ENCODE measurements at regions not wholly inside any gene's neighbourhood (a gene's known extent, or its start where the extent isn't known, plus 50 kb on each side); places are given as distances from the start of the nearest gene placed in this dataset.

DNA sequence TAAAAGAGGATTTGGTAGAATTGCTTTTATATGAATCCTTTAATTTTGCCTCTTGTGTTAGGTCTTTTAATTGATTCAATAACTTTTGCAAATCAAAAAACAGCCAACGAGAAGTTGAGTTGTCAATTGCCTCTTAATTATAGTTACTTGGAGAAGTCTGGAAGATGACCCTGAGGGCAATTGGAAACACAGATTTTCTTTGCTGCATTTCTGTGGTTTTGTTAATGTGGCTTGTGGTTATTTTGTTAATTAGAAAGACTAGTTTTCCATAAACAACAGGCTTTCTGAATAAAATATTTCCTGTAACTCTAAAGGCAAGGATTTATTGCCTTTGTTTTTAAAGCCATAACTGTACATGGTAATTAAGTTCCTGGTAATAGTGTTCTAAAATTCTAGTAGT is 513.0 kb downstream of the EPHA7 start:
- TF ChIP-seq, protein P1, sequence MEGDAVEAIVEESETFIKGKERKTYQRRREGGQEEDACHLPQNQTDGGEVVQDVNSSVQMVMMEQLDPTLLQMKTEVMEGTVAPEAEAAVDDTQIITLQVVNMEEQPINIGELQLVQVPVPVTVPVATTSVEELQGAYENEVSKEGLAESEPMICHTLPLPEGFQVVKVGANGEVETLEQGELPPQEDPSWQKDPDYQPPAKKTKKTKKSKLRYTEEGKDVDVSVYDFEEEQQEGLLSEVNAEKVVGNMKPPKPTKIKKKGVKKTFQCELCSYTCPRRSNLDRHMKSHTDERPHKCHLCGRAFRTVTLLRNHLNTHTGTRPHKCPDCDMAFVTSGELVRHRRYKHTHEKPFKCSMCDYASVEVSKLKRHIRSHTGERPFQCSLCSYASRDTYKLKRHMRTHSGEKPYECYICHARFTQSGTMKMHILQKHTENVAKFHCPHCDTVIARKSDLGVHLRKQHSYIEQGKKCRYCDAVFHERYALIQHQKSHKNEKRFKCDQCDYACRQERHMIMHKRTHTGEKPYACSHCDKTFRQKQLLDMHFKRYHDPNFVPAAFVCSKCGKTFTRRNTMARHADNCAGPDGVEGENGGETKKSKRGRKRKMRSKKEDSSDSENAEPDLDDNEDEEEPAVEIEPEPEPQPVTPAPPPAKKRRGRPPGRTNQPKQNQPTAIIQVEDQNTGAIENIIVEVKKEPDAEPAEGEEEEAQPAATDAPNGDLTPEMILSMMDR (conservative IDR thresholded peaks at IDR 0.05; ENCODE audit: low read depth, low read length): no peak
- no peak for TF ChIP-seq EZH2phosphoT487 (IDR thresholded peaks at IDR 0.05; ENCODE audit: borderline replicate concordance, low read length)

Measured in PC-3 (cell line).